B cell (primary cell): ENCODE measurements at regions not wholly inside any gene's neighbourhood (a gene's known extent, or its start where the extent isn't known, plus 50 kb on each side); places are given as distances from the start of the nearest gene placed in this dataset.

Source experiments
- ATAC-seq: fragments of 200-7000 bp; cut with Tn5 transposase; one replicate; pipeline ENCODE4 v1.10.0; 2021; ENCODE audit warnings: low read depth, mild to moderate bottlenecking, moderate number of reproducible peaks, moderate library complexity
- CTCF ChIA-PET: fragments of 350-600 bp; sonication (Branson Sonifier 250); formaldehyde crosslinking; loops from one replicate; lab custom pipeline; 2021; ENCODE audit warnings: antibody characterized with exemption, inconsistent platforms; lab: Charles Lee
- POLR2A ChIA-PET: fragments of 350-600 bp; sonication (Branson Sonifier 250); formaldehyde crosslinking; loops from one replicate; lab custom pipeline; 2021; ENCODE audit warnings: antibody characterized with exemption; lab: Charles Lee
- DNase-seq: peaks from one replicate; pipeline ENCODE4 v3.0.0; 2013
- H2AFZ ChIP-seq: 2 replicates; pipeline ENCODE4 v1.6.1; 2012; ENCODE audit warnings: mild to moderate bottlenecking, low read depth, low read length; ENCODE audit not compliant: insufficient read depth, poor library complexity, severe bottlenecking
- H3K27ac ChIP-seq, 2 donors: 1 replicate in 1 of 2; 2 replicates in 1 of 2; pipeline ENCODE4 v1.5.1; 2012 to 2013; ENCODE audit warnings: low read length in 2 of 2, mild to moderate bottlenecking in 2 of 2, moderate library complexity in 1 of 2
- H3K27me3 ChIP-seq, 4 experiments: fragments of 200-600 bp in 1 of 4; sonication (generic) in 1 of 4; replicated peaks in 1 of 4; 1 replicate in 2 of 4; 2 replicates in 2 of 4; pipeline versions ENCODE4 v1.6.1 to v1.7.0; 2013 to 2016; ENCODE audit warnings: low read length in 3 of 4, mild to moderate bottlenecking in 2 of 4, mixed read lengths in 1 of 4, moderate library complexity in 1 of 4; ENCODE audit not compliant: insufficient read depth in 4 of 4, control insufficient read depth in 3 of 4; ENCODE audit errors: control extremely low read depth in 1 of 4
- H3K36me3 ChIP-seq, 2 experiments: replicated peaks in 1 of 2; 1 replicate in 1 of 2; 2 replicates in 1 of 2; pipeline versions ENCODE4 v1.6.1 to v1.7.1; 2013; ENCODE audit warnings: low read length in 1 of 2; ENCODE audit not compliant: insufficient read depth in 2 of 2, control insufficient read depth in 1 of 2; ENCODE audit errors: control extremely low read depth in 1 of 2, extremely low read depth in 1 of 2
- H3K4me1 ChIP-seq, 2 donors: fragments of 200-600 bp in 1 of 2; sonication (generic) in 1 of 2; 1 replicate in 1 of 2; 2 replicates in 1 of 2; pipeline versions ENCODE4 v1.5.1 to v1.6.1; 2013 to 2017; ENCODE audit warnings: low read length in 2 of 2; ENCODE audit not compliant: control insufficient read depth in 2 of 2, insufficient read depth in 2 of 2
- H3K4me2 ChIP-seq: replicated peaks from 2 replicates; pipeline ENCODE3; 2012; ENCODE audit warnings: mild to moderate bottlenecking, low read depth, low read length; ENCODE audit not compliant: poor library complexity, severe bottlenecking
- H3K4me3 ChIP-seq, 5 experiments: fragments of 200-600 bp in 1 of 5; sonication (generic) in 1 of 5; 1 replicate in 3 of 5; 2 replicates in 2 of 5; pipeline versions ENCODE4 v1.5.1 to v1.7.0; 2011 to 2016; ENCODE audit warnings: low read length in 4 of 5, mild to moderate bottlenecking in 4 of 5, low read depth in 2 of 5, control low read depth in 1 of 5, moderate library complexity in 1 of 5; ENCODE audit not compliant: insufficient read depth in 1 of 5; ENCODE audit errors: control extremely low read depth in 1 of 5, extremely low read depth in 1 of 5
- H3K79me2 ChIP-seq: fragments of 200-600 bp; sonication (generic); one replicate; pipeline ENCODE4 v1.6.0; 2016; ENCODE audit warnings: low read length; ENCODE audit not compliant: control insufficient read depth, insufficient read depth
- H3K9ac ChIP-seq: fragments of 200-600 bp; sonication (generic); 2 replicates; pipeline ENCODE4 v1.6.1; 2017; ENCODE audit warnings: mild to moderate bottlenecking, low read length, moderate library complexity
- H3K9me3 ChIP-seq, 3 donors: one replicate each; pipeline versions ENCODE4 v1.6.1 to v1.7.1; 2013; ENCODE audit warnings: low read length in 2 of 3; ENCODE audit not compliant: control insufficient read depth in 2 of 3, insufficient read depth in 1 of 3; ENCODE audit errors: control extremely low read depth in 1 of 3
- H4K20me1 ChIP-seq: 2 replicates; pipeline ENCODE4 v1.6.0; 2012; ENCODE audit warnings: mild to moderate bottlenecking, low read length; ENCODE audit not compliant: insufficient read depth, control insufficient read depth, poor library complexity, severe bottlenecking
- H3K27ac Mint-ChIP-seq: one replicate; pipeline ENCODE4 v1.8.0; 2021; ENCODE audit warnings: mixed read lengths
- H3K27me3 Mint-ChIP-seq: one replicate; pipeline ENCODE4 v1.8.0; 2021; ENCODE audit warnings: mixed read lengths
- H3K4me1 Mint-ChIP-seq: one replicate; pipeline ENCODE4 v1.8.0; 2021; ENCODE audit warnings: mixed read lengths
- H3K4me3 Mint-ChIP-seq: one replicate; pipeline ENCODE4 v1.8.0; 2021; ENCODE audit warnings: mixed read lengths
- H3K9me3 Mint-ChIP-seq: one replicate; pipeline ENCODE4 v1.8.0; 2022; ENCODE audit warnings: mixed read lengths; ENCODE audit not compliant: insufficient read depth
- EZH2 ChIP-seq: IDR thresholded peaks from 2 replicates; pipeline ENCODE4 v1.6.1; 2012; ENCODE audit warnings: borderline replicate concordance, low read depth, mild to moderate bottlenecking, moderate library complexity, low read length; ENCODE audit not compliant: insufficient read depth, poor library complexity, severe bottlenecking
- WGBS: methylation state at CpG from one replicate; pipeline ENCODE4 v1.1.5; 2013; ENCODE audit warnings: missing lambda C conversion rate; ENCODE audit not compliant: insufficient coverage; 5-methylcytosine and 5-hydroxymethylcytosine counted together
- intact Hi-C: fragments of 100-400 bp; cut with micrococcal nuclease; formaldehyde crosslinking; loops from one replicate; pipeline ENCODE4 v1.10.0; 2022
- TF ChIP-seq, protein P1 (sequence below): fragments of 200-600 bp; IDR thresholded peaks from one replicate; pipeline ENCODE4 v1.8.0; 2022; ENCODE audit warnings: antibody characterized with exemption, mild to moderate bottlenecking

DNA sequence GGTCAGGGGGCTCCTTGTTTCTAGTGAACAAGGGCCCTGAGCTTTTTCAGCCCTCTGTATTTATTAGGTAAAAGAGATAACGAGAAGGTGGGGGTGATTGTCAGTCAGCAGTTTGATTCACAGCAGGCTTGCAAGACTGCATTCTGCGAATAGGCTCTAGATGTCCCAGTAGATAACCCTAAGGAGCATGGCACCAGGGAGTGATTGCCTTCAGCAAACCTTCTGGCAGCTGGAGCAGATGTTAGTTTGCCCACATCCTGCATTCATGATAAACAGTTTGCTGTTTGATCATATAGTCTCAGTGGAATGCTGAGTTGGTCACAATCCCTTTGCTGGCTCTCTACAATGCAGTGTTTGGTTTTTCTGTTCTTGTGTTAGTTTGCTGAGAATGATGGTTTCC lies 161.3 kb upstream of the GADL1 start:
- WGBS = 93% methylated on average over 2 of the region's 2 CpGs
- H3K9me3 Mint-ChIP-seq = no peaks in the 10 kb centered on the region
- no peaks in the 10 kb centered on the region for H3K4me1 Mint-ChIP-seq
- Histone ChIP-seq H3K27ac (no peak overlapping the region), H3K4me1 (no peaks in the 10 kb centered on the region), H3K4me3 (no peak overlapping the region), H3K4me2 (no peak overlapping the region), H3K79me2 (no peaks in the 10 kb centered on the region), H3K36me3 (no peaks in the 10 kb centered on the region), H4K20me1 (no peaks in the 10 kb centered on the region), H3K9ac (no peak overlapping the region), H3K27me3 (no peaks in the 10 kb centered on the region), H2AFZ (no peak overlapping the region), H3K9me3 (peaks cover 2 to 10% (median 4%) of the 10 kb centered on the region in 3 donors)
- no peak overlapping the region for H3K4me3 Mint-ChIP-seq
- H3K27ac Mint-ChIP-seq = no peak overlapping the region
- intact Hi-C loops = no loop called here
- H3K27me3 Mint-ChIP-seq = peaks cover 6% of the 10 kb centered on the region
- TF ChIP-seq, protein P1, sequence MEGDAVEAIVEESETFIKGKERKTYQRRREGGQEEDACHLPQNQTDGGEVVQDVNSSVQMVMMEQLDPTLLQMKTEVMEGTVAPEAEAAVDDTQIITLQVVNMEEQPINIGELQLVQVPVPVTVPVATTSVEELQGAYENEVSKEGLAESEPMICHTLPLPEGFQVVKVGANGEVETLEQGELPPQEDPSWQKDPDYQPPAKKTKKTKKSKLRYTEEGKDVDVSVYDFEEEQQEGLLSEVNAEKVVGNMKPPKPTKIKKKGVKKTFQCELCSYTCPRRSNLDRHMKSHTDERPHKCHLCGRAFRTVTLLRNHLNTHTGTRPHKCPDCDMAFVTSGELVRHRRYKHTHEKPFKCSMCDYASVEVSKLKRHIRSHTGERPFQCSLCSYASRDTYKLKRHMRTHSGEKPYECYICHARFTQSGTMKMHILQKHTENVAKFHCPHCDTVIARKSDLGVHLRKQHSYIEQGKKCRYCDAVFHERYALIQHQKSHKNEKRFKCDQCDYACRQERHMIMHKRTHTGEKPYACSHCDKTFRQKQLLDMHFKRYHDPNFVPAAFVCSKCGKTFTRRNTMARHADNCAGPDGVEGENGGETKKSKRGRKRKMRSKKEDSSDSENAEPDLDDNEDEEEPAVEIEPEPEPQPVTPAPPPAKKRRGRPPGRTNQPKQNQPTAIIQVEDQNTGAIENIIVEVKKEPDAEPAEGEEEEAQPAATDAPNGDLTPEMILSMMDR = no peak
- no peak for TF ChIP-seq EZH2
- DNase-seq (no peak), ATAC-seq (no peak)
- ChIA-PET POLR2A (no interaction called here), CTCF (no interaction called here)

DNA sequence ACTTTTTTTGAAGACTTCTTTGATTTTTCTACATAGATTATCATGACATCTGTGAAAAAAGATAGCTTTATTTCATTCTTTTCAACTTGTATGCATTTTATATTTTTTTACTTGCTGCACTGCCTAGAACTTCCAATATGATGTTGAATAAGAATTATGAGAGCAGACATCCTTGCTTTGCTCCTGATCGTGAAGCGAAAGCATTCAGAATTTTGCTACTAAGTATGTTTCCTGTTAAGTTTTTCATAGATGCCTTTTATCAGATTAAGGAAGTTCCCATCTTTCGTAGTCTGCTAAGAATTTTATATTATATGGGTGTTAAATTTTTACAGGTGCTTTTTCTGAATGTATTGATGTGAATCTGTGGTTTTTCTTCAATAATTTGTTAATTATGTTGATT lies 163.4 kb upstream of the GADL1 start:
- Histone ChIP-seq H3K4me3 (no peak overlapping the region), H4K20me1 (no peaks in the 10 kb centered on the region), H3K79me2 (no peaks in the 10 kb centered on the region), H3K4me1 (no peaks in the 10 kb centered on the region), H2AFZ (no peak overlapping the region), H3K27me3 (no peaks in the 10 kb centered on the region), H3K27ac (no peak overlapping the region), H3K36me3 (no peaks in the 10 kb centered on the region), H3K9ac (no peak overlapping the region), H3K4me2 (no peak overlapping the region), H3K9me3 (peaks cover 2 to 10% (median 4%) of the 10 kb centered on the region in 3 donors)
- H3K4me3 Mint-ChIP-seq = no peak overlapping the region
- intact Hi-C loops = no loop called here
- no peaks in the 10 kb centered on the region for H3K4me1 Mint-ChIP-seq
- no peaks in the 10 kb centered on the region for H3K9me3 Mint-ChIP-seq
- ChIA-PET CTCF (no interaction called here), POLR2A (no interaction called here)
- ATAC-seq (no peak), DNase-seq (no peak)
- WGBS = no CpG with 5 or more reads among the region's 3 CpGs
- peaks cover 8% of the 10 kb centered on the region for H3K27me3 Mint-ChIP-seq
- TF ChIP-seq EZH2 = no peak
- TF ChIP-seq, protein P1 = no peak
- no peak overlapping the region for H3K27ac Mint-ChIP-seq
